ENCODE measurements at regions not wholly inside any gene's neighbourhood (a gene's known extent, or its start where the extent isn't known, plus 50 kb on each side); places are given as distances from the start of the nearest gene placed in this dataset.

DNA sequence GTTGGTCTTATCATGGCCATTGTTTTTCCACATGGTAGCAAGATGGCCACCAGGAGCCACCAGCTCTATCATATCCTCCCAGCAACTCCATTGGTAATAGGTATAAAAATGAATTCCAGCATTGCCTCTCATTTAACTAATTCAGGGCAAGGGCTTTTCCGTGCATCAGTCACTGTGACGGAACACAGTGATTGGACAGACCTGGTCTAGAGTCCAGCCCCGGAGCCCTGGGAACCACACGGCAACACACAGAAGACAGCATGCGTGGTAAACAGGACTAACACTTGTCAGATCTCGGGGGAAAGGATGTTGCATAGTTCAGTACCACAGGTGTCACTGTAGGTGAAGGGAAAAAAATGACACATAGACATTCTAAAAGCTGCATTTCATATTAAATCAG lies 638.0 kb upstream of the RBFOX1 start:
- TF ChIP-seq CTCF (conservative IDR thresholded peaks at IDR 0.05; ENCODE audit: low read depth in 2 of 2) (no peak), CREB1 (CRISPR knock-in tag; IDR thresholded peaks at IDR 0.05; ENCODE audit: low read depth) (no peak), REST (IDR thresholded peaks at IDR 0.05; ENCODE audit: unreplicated experiment) (no peak), POLR2AphosphoS5 (IDR thresholded peaks at IDR 0.05; ENCODE audit: low read depth) (no peak), EZH2 (IDR thresholded peaks at IDR 0.05; ENCODE audit: low read depth, unreplicated experiment) (no peak), ZNF114 (CRISPR knock-in tag; IDR thresholded peaks at IDR 0.05) (no peak), JUNB (IDR thresholded peaks at IDR 0.05; ENCODE audit: unreplicated experiment) (no peak)
